ENCODE measurements at regions not wholly inside any gene's neighbourhood (a gene's known extent, or its start where the extent isn't known, plus 50 kb on each side); places are given as distances from the start of the nearest gene placed in this dataset.

DNA sequence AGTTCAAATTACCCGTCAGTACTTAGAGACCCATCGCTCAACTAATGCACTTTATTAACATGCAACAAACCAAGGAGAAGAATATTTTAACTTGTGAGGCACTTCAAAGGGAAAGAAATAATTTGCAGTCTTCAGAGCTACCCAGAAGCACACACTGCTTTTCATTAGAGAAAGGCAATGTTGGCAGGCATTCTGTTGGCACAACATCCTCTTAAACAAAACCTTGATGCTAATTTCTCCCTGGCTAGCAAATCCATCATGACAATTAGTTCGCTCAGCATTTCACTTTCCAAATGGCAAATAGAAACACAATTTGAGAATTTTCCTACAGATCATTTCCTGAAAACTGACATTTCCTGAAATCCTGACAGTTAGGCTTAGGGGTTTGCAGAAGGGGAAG, 155.6 kb upstream of the FAM13C start (continued):
- no peak for TF ChIP-seq AFF4 (CRISPR knock-in tag; IDR thresholded peaks at IDR 0.05; ENCODE audit: borderline replicate concordance)
- TF ChIP-seq ZNF423 (CRISPR knock-in tag; IDR thresholded peaks at IDR 0.05) = no peak
- no peak for TF ChIP-seq KAT7 (CRISPR knock-in tag; IDR thresholded peaks at IDR 0.05; ENCODE audit: borderline replicate concordance)
- TF ChIP-seq E2F5 (CRISPR knock-in tag; IDR thresholded peaks at IDR 0.05) = no peak
- no peak for TF ChIP-seq TP53 (CRISPR knock-in tag; IDR thresholded peaks at IDR 0.05)

GRCh38 chr10:59517341-59517899, 155.1 kb upstream of the FAM13C start:
- H3K27ac Mint-ChIP-seq = no peak overlapping the region
- H3K36me3 Mint-ChIP-seq = no peaks in the 10 kb centered on the region
- H3K9me3 Mint-ChIP-seq = peaks cover 5% of the 10 kb centered on the region
- CTCF ChIA-PET = interaction anchor here (0.6 kb wide), 1 partner anchor 150 kb away, joined by 4 read pairs; no protein-coding TSS in a partner anchor
- DNase-seq (ENCODE audit: low spot score) (no peak), ATAC-seq (no peak)
- TF ChIP-seq ZNF423 (CRISPR knock-in tag; IDR thresholded peaks at IDR 0.05) (no peak), JAZF1 (CRISPR knock-in tag; IDR thresholded peaks at IDR 0.05) (no peak), ELF4 (CRISPR knock-in tag; IDR thresholded peaks at IDR 0.05; ENCODE audit: low read depth) (no peak), MXD4 (CRISPR knock-in tag; IDR thresholded peaks at IDR 0.05; ENCODE audit: borderline replicate concordance) (no peak), NR3C1 (CRISPR knock-in tag; conservative IDR thresholded peaks at IDR 0.05; ENCODE audit: low read depth) (no peak), RELA (CRISPR knock-in tag; IDR thresholded peaks at IDR 0.05; ENCODE audit: borderline replicate concordance) (no peak), AFF4 (CRISPR knock-in tag; IDR thresholded peaks at IDR 0.05; ENCODE audit: borderline replicate concordance) (no peak), ZNF671 (CRISPR knock-in tag; IDR thresholded peaks at IDR 0.05) (no peak), SP1 (CRISPR knock-in tag; conservative IDR thresholded peaks at IDR 0.05) (no peak), NFYB (CRISPR knock-in tag; conservative IDR thresholded peaks at IDR 0.05; ENCODE audit: low read depth) (no peak)
- TF ChIP-seq, protein P1, sequence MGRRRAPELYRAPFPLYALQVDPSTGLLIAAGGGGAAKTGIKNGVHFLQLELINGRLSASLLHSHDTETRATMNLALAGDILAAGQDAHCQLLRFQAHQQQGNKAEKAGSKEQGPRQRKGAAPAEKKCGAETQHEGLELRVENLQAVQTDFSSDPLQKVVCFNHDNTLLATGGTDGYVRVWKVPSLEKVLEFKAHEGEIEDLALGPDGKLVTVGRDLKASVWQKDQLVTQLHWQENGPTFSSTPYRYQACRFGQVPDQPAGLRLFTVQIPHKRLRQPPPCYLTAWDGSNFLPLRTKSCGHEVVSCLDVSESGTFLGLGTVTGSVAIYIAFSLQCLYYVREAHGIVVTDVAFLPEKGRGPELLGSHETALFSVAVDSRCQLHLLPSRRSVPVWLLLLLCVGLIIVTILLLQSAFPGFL (CRISPR knock-in tag; IDR thresholded peaks at IDR 0.05; ENCODE audit: borderline replicate concordance) = no peak
- TF ChIP-seq, protein P2, sequence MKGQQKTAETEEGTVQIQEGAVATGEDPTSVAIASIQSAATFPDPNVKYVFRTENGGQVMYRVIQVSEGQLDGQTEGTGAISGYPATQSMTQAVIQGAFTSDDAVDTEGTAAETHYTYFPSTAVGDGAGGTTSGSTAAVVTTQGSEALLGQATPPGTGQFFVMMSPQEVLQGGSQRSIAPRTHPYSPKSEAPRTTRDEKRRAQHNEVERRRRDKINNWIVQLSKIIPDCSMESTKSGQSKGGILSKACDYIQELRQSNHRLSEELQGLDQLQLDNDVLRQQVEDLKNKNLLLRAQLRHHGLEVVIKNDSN (CRISPR knock-in tag; IDR thresholded peaks at IDR 0.05) = no peak
- TF ChIP-seq, protein P3, sequence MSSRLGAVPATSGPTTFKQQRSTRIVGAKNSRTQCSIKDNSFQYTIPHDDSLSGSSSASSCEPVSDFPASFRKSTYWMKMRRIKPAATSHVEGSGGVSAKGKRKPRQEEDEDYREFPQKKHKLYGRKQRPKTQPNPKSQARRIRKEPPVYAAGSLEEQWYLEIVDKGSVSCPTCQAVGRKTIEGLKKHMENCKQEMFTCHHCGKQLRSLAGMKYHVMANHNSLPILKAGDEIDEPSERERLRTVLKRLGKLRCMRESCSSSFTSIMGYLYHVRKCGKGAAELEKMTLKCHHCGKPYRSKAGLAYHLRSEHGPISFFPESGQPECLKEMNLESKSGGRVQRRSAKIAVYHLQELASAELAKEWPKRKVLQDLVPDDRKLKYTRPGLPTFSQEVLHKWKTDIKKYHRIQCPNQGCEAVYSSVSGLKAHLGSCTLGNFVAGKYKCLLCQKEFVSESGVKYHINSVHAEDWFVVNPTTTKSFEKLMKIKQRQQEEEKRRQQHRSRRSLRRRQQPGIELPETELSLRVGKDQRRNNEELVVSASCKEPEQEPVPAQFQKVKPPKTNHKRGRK (CRISPR knock-in tag; IDR thresholded peaks at IDR 0.05; ENCODE audit: borderline replicate concordance) = no peak
- TF ChIP-seq, protein P4, sequence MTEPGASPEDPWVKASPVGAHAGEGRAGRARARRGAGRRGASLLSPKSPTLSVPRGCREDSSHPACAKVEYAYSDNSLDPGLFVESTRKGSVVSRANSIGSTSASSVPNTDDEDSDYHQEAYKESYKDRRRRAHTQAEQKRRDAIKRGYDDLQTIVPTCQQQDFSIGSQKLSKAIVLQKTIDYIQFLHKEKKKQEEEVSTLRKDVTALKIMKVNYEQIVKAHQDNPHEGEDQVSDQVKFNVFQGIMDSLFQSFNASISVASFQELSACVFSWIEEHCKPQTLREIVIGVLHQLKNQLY (CRISPR knock-in tag; IDR thresholded peaks at IDR 0.05) = no peak
- peaks cover 13% of the 10 kb centered on the region for H3K4me1 Mint-ChIP-seq
- peaks cover 27% of the 10 kb centered on the region for H3K27me3 Mint-ChIP-seq (ENCODE audit: low read depth)
- H3K4me3 Mint-ChIP-seq = no peak overlapping the region
- POLR2A ChIA-PET = no interaction called here
